Epithelial cell of prostate (primary cell): ENCODE measurements at regions not wholly inside any gene's neighbourhood (a gene's known extent, or its start where the extent isn't known, plus 50 kb on each side); places are given as distances from the start of the nearest gene placed in this dataset.
"Not testable (repeated sequence)": the region's sequence is repeated elsewhere in the genome, so short reads cannot be mapped to it uniquely, and the experiment has no call there.

Source experiments
- DNase-seq: peaks from one replicate; pipeline ENCODE4 v3.0.0-alpha.2; 2011; ENCODE audit warnings: low read depth, low spot score
- H3K27ac ChIP-seq: fragments of 450-650 bp; 2 replicates; pipeline ENCODE4 v1.5.1; 2017; ENCODE audit warnings: mild to moderate bottlenecking

DNA sequence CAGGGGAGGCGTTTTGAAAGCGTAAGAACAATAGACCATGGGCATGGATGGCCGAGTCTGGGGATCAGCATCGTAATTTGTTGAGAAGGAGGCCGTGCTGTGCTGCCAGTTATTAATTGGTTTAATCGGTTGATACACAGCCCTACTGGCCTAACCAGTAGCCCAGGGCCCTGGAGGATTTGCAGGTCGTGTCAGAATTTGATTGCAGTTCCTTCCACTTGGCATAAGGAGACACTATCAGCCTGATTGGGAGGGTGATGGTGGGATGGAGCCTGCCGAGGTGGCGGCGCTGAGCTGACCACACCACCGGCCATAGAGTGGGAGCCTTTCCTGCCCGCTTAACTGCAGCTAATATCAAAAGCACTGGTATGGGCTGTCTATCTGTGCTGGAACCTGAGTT lies 133.4 kb downstream of the POTEH start:
- not testable (repeated sequence) for DNase-seq, H3K27ac ChIP-seq

DNA sequence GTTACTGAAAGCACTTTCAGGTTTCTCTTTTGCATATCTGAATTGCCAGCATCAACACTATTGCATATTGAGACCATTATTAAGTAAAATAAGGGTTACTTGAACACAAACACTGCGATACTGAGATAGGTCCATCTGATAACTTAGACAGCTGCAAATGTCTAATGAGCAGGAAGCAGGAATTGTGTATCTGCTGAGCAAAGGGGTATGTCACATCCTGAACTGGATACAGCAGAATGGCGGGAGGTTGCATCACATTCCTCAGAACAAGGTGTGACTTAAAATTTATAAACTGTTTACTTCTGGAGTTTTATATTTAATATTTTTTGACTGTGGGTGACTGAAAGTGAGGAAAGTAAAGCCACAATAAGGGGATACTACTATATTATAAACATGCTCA lies 142.4 kb downstream of the POTEH start:
- DNase-seq, H3K27ac ChIP-seq: not testable (repeated sequence)

DNA sequence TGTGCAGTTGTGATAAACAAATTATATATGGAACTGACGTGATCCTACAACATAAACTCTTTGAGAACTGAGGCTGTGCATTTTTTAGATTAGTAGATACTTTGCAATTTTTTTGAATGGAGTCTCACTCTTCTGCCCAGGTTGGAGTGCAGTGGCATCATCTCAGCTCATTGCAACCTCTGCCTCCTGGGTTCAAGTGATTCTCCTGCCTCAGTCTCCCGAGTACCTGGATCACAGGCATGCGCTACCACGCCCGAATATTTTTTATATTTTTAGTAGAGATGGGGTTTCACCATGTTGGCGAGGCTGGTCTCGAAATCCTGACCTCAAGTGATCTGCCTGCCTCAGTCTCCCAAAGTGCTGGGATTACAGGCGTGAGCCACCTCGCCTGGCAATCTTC lies 145.9 kb downstream of the POTEH start:
- not testable (repeated sequence) for DNase-seq, H3K27ac ChIP-seq

DNA sequence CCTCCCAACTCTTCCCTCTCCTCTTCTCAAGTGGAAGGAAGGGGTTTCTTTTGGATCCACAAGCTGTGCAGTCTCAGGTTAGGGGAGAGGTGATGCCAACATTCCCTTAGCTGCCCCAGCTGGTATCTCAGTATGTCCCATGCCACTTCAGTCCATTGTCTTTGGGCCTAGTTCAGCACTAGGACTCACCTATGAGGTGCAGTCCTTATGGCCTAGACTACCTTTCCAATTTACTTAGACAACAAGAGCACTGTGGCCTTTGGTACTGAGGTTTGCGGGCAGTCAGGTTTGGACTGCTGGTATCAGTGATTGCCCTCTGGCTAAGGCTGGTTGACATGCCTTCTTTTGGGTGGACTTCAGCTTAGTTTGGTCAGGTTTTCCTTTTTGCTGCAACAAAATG lies 159.9 kb downstream of the POTEH start:
- not testable (repeated sequence) for DNase-seq

DNA sequence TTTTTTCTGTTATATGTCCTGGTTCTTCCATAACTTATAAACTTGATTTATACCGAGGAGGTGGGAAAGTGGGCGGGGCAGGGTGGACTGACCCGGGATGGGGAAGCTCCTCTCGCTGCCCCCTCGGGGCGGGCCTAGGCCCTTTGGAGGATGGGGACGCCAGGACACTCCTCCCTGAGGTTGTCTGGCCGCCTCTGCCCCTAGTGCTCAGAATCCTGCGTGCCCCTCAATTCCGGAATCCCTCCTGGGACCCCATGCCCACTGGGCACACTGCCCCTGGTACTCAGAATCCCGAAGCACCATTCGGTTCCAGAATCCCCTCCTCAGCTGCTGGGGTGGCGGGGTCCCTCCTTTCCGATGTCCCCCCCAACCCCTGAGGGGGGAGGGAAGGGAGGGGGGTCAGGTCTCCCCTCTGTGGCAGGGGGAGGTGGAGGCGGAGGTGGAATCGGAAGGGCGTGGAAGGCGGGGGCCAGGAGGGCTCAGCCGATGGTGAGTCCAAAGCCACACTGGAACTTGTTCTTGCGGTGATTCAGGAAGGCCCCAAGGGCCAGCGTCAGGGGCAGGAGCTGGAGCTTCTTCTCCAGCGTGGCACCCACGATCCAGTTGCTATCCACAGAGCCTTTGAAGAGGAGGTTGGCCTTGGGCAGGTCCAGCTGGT lies 164.0 kb downstream of the POTEH start:
- not testable (repeated sequence) for DNase-seq, H3K27ac ChIP-seq

More for the DNA sequence above, 159.9 kb downstream of the POTEH start:
- H3K27ac ChIP-seq, result not testable (repeated sequence)

DNA sequence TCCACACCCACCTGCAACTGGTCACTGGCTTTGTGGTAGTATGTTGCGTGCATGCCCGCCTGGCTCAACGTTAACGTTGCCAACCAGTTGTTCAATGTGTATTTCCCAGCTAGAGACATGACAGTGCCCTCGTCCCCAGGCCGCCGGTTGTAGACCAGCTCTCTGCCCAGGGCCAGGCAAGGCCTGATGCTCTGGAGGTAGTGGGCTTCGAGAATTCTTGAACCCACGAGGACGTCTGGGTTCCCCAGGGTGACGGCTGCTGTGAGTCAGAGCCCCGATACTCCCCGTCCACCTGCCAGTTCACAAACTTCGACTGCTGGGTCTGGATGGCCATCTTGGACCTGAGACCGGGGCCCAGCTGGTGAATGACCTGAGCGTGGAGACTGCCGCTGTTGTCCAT lies 164.6 kb downstream of the POTEH start:
- not testable (repeated sequence) for H3K27ac ChIP-seq, DNase-seq

DNA sequence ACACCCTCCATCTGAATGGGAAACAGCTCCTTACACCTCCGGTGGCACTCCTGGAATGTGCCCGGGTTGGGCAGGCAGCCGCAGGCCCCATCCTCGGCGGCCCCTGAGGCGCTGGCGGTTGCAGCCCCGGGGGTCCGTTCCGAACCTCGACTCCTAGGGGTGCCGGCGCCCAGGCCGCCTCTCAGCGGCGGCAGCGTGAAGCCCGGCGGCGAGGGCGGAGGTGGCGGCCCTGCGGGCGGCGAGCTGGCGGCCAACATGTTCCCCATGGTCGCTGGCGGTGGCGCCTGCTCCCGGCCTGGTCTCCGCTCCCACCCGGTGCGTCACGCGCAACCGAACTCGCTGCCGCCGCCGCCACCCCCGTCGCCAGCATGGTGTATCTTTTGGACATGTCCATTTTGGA lies 165.2 kb downstream of the POTEH start:
- not testable (repeated sequence) for H3K27ac ChIP-seq, DNase-seq

DNA sequence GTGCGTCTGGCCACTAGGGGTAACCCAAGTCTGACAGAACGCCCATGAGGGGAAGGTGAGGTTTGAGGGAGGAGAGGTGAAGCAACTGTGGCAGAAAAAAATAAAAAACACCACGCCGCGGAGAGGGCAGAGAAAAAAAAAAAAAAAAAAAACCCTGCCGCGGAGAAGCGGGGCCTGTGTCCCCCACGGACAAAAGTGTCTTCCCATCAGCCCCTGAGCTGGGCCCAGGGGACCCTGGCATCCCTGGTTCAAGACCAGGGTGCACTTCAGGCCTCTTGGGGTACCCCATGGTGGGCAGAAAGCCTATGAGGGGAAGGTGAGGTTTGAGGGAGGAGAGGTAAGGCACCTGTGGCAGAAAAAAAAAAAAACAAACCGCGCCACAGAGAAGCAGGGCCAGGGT lies 191.1 kb downstream of the POTEH start:
- DNase-seq, H3K27ac ChIP-seq: not testable (repeated sequence)

DNA sequence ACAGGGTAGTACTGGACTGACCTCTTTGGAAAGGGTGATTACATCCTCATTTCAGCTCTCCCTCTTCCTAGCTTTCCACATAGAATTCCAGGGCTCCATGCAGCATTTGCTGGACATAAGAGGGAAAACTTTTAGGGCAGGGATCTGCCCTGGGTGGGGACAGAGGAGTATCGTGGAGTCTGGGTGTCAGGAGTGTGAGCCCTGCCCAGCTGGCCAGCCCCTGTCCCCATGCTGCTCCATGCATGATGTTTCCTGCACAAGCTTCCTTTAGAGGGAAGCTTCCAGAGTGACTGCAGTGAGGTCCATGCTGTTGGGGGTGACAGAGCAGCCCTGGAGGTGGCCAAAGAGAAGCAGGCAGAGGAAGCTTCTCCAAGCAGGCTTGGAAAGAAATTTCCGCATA lies 214.5 kb downstream of the POTEH start:
- not testable (repeated sequence) for H3K27ac ChIP-seq, DNase-seq

DNA sequence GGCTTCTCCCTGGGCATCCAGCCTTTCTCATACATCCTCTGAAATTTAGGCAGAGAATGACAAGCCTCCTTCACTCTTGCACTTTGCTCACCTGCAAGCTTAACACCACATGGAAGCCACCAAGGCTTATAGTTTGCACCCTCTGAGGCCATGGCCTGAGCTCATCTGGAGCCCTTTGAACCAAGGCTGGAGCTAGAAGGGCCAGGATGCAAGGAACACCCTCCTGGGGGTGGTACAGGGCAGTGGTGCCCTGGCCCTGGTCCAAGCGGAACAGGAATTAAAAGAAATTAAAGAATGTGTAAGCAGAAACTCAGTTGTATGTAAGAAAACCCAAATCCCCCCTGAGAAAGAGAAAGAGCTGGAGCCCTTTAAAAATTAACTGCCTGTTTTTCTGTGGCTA lies 221.9 kb downstream of the POTEH start:
- DNase-seq, result not testable (repeated sequence)

DNA sequence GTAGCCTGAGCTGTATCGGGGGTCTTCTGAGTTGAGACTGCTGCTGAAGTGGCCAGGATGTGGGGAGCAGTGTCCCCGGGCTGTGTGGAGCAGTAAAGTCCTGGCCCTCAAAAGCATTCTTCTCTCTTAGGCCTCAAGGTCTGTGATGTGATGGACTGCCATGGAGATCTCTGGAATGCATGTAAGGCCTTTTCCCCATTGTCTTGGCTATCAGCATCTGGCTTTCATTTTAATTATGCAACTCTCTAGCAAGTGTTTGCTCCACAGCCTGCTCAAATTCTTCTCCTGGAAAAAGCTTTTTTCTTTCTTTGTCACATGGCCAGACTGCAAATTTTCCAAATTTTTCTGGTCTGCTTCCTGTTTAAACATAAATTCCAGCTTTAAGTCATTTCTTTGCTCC lies 229.3 kb downstream of the POTEH start:
- not testable (repeated sequence) for DNase-seq, H3K27ac ChIP-seq

More for the DNA sequence above, 221.9 kb downstream of the POTEH start:
- H3K27ac ChIP-seq, result not testable (repeated sequence)

DNA sequence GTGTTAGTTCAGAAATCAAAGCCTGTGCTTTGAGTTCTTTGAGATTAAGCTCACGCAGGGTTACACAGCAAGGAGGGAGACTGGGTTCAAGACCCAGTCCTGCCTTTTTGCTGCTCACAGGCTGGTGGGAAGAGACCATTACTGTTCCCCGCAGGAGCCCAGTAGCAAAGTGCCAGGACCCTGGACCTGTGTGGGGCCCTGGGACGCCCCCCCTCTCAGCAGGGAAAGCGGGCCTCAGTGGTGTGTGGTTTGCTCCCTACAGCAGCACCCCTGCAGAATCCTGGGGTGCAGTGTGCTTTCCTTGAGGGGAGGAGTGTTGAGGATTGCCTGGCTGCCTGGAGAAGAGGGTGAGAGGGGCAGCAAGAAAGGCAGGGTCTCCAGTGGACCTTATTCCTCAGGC lies 231.1 kb downstream of the POTEH start:
- not testable (repeated sequence) for DNase-seq, H3K27ac ChIP-seq

DNA sequence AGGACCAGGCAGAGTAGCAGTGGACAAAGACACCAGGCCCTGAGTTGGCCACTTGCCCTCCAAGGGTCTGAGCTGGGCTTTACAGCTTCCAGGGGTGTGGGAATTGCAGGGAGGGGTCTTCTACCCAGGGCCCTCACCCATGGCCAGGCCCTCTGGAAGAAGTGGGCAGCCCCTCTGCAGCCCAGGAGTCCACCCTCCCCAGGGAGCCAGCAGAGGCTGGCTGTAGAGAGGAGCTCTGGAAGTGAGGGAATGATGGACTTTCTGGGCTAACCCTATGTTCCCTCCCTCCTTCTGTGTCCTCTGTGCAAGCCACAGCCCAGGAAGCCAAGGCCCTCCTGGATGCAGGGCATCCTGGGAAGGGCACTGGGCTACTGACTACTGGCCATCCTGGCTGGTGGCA lies 232.3 kb downstream of the POTEH start:
- not testable (repeated sequence) for DNase-seq, H3K27ac ChIP-seq

DNA sequence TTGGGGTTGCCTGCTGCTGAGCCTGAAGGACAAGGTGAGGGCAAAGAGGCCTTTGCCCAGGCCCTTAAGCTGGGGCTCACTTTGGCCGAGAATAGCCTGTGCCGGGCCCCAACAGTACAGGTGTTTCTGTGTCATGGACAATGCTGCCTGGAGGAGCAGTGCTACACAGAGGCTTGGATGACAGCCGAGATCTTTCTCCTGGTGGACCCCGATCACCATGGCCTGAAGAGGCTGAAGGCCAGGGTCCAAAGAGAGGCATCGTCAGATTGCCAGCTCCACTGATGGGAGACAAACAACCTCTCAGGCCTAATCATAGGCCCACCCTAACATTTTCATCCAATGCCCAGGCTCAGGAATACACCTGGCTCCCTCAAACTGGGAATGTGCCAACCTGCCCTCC lies 232.8 kb downstream of the POTEH start:
- not testable (repeated sequence) for H3K27ac ChIP-seq, DNase-seq

DNA sequence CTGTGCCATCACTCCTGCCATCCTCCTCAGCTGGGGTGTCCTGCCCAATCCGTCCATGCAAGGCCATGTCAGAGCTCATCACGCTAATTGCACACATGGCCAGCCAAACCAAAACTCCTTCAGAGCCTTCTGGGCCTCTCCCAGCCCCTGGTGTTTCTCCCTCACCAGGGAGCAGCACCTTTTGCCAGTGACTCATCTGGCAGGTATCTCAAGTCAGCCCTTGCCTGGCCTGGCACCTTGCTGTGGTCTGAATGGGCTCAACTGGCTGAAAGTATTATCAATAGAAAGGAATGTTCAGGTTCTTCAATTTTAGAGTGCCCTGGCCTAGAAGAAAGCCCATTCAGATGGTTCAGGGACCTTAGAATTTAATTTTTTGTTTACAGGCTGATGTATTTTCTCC lies 235.0 kb downstream of the POTEH start:
- not testable (repeated sequence) for DNase-seq

DNA sequence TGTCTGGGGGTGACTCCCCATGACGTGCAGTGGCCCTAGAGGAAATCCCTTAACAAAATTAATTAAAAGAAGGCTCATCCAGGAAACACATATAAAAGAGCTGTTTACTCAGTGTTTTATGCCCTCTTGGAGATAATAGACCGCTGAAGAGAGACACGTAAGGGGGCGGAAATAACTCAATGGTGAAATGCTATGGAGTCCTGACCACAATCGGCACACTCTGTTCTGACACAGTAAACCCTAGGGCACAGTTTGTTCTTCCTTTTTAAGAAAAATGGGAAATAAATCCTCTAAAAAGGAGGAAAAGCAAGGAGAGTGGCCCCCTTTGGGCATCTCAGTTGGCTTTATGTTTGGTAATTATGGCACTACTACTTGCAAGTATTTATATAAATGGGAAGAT lies 237.3 kb downstream of the POTEH start:
- H3K27ac ChIP-seq, DNase-seq: not testable (repeated sequence)

More for the DNA sequence above, 235.0 kb downstream of the POTEH start:
- H3K27ac ChIP-seq, result not testable (repeated sequence)
